Neural progenitor cell (in vitro differentiated cells): ENCODE measurements at regions not wholly inside any gene's neighbourhood (a gene's known extent, or its start where the extent isn't known, plus 50 kb on each side); places are given as distances from the start of the nearest gene placed in this dataset.

Experiments
- DNase-seq: peaks from one replicate; pipeline ENCODE4 v3.0.0-alpha.2; 2016; ENCODE audit warnings: low spot score
- H2AFZ ChIP-seq: fragments of 200-600 bp; sonication (generic); replicated peaks from 2 replicates; pipeline ENCODE4 v1.6.1; 2016; ENCODE audit warnings: antibody characterized with exemption
- H3F3A ChIP-seq: fragments of 200-600 bp; sonication (generic); 2 replicates; pipeline ENCODE4 v1.6.1; 2016; ENCODE audit warnings: antibody characterized with exemption, low read depth
- H3K27ac ChIP-seq: fragments of 200-600 bp; sonication (generic); 2 replicates; pipeline ENCODE4 v1.5.1; 2016; ENCODE audit warnings: mild to moderate bottlenecking
- H3K27me3 ChIP-seq: fragments of 200-600 bp; sonication (generic); 2 replicates; pipeline ENCODE4 v1.6.1; 2016; ENCODE audit warnings: mild to moderate bottlenecking, moderate library complexity
- H3K36me3 ChIP-seq: fragments of 200-600 bp; sonication (generic); 2 replicates; pipeline ENCODE4 v1.5.1; 2016
- H3K4me1 ChIP-seq: fragments of 200-600 bp; sonication (generic); 2 replicates; pipeline ENCODE4 v1.6.1; 2016; ENCODE audit warnings: mixed run types
- H3K4me2 ChIP-seq: fragments of 200-600 bp; sonication (generic); 2 replicates; pipeline ENCODE4 v1.6.1; 2016
- H3K4me3 ChIP-seq: fragments of 200-600 bp; sonication (generic); 2 replicates; pipeline ENCODE4 v1.5.1; 2016
- H3K79me2 ChIP-seq: fragments of 200-600 bp; sonication (generic); 2 replicates; pipeline ENCODE4 v1.6.1; 2016; ENCODE audit warnings: low read depth
- H3K9ac ChIP-seq: fragments of 200-600 bp; sonication (generic); 2 replicates; pipeline ENCODE4 v1.6.1; 2016
- H3K9me3 ChIP-seq: fragments of 200-600 bp; sonication (generic); 2 replicates; pipeline ENCODE4 v1.5.1; 2016; ENCODE audit warnings: low read depth
- H4K20me1 ChIP-seq: fragments of 200-600 bp; sonication (generic); 2 replicates; pipeline ENCODE4 v1.6.1; 2016; ENCODE audit warnings: low read depth
- H3K27ac Mint-ChIP-seq: 3 replicates; pipeline ENCODE4 v1.8.0; 2021; ENCODE audit warnings: mixed read lengths
- H3K27me3 Mint-ChIP-seq: 2 replicates; pipeline ENCODE4 v1.8.0; 2022; ENCODE audit warnings: low read depth, mild to moderate bottlenecking, inconsistent platforms, moderate library complexity, mixed read lengths; ENCODE audit not compliant: insufficient read depth
- H3K36me3 Mint-ChIP-seq: 3 replicates; pipeline ENCODE4 v1.8.0; 2021; ENCODE audit warnings: mixed read lengths
- H3K4me1 Mint-ChIP-seq: 3 replicates; pipeline ENCODE4 v1.8.0; 2021; ENCODE audit warnings: mixed read lengths
- H3K4me3 Mint-ChIP-seq: 3 replicates; pipeline ENCODE4 v1.8.0; 2021; ENCODE audit warnings: mild to moderate bottlenecking, moderate library complexity, mixed read lengths
- H3K9me3 Mint-ChIP-seq: 3 replicates; pipeline ENCODE4 v1.8.0; 2020; ENCODE audit warnings: mixed read lengths
- EZH2 ChIP-seq: fragments of 200-600 bp; sonication (generic); IDR thresholded peaks from 2 replicates; pipeline ENCODE4 v1.6.1; 2017; ENCODE audit warnings: antibody characterized with exemption, mild to moderate bottlenecking, moderate library complexity
- EZH2phosphoT487 ChIP-seq: fragments of 200-600 bp; sonication (generic); IDR thresholded peaks from 2 replicates; pipeline ENCODE4 v1.6.1; 2017; ENCODE audit warnings: antibody characterized with exemption
- TF ChIP-seq, protein P1 (sequence below): fragments of 200-600 bp; sonication (generic); IDR thresholded peaks from 2 replicates; pipeline ENCODE4 v1.5.1; 2017; ENCODE audit warnings: antibody characterized with exemption, mild to moderate bottlenecking

DNA sequence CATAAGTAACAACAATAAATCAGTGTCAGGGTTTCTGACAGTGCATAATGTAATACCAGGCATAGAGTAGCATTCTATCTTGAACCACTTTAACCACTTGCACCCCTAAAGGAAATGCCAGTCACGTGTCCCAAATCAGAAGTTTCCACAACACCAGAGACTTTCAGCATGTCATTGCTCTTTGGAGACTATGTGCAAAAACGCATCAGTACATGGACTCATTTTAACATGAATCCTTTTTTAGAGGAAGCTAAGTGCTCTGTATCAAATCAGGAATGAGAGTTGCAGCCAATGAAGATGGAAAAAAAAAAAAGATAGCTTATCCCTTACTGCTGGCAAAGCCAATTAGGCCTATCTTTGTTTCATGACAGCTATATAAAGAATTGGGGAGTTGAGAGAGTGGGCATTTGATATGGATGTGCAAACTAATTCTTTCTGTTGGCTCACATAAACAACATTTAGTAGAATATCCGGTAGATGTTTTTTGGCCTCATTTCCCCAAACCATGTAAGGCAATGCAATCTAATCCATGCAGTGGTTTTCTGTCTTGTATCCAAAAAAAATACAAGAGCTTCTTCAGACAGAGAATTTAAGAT lies 353.1 kb downstream of the IRS1 start:
- no peak overlapping the region for H3K27ac ChIP-seq
- H3K79me2 ChIP-seq, result no peaks in the 10 kb centered on the region
- H3K4me3 ChIP-seq, result no peak overlapping the region
- TF ChIP-seq EZH2phosphoT487 (no peak), EZH2 (no peak)
- TF ChIP-seq, protein P1, sequence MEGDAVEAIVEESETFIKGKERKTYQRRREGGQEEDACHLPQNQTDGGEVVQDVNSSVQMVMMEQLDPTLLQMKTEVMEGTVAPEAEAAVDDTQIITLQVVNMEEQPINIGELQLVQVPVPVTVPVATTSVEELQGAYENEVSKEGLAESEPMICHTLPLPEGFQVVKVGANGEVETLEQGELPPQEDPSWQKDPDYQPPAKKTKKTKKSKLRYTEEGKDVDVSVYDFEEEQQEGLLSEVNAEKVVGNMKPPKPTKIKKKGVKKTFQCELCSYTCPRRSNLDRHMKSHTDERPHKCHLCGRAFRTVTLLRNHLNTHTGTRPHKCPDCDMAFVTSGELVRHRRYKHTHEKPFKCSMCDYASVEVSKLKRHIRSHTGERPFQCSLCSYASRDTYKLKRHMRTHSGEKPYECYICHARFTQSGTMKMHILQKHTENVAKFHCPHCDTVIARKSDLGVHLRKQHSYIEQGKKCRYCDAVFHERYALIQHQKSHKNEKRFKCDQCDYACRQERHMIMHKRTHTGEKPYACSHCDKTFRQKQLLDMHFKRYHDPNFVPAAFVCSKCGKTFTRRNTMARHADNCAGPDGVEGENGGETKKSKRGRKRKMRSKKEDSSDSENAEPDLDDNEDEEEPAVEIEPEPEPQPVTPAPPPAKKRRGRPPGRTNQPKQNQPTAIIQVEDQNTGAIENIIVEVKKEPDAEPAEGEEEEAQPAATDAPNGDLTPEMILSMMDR, result no peak
- Mint-ChIP-seq H3K36me3 (no peaks in the 10 kb centered on the region), H3K4me3 (no peak overlapping the region), H3K9me3 (peaks cover 3% of the 10 kb centered on the region), H3K27ac (no peak overlapping the region), H3K27me3 (no peaks in the 10 kb centered on the region), H3K4me1 (no peaks in the 10 kb centered on the region)
- no peak overlapping the region for H2AFZ ChIP-seq
- no peaks in the 10 kb centered on the region for H3K27me3 ChIP-seq
- no peaks in the 10 kb centered on the region for H3K36me3 ChIP-seq
- H3K9ac ChIP-seq, result no peak overlapping the region
- no peaks in the 10 kb centered on the region for H3K9me3 ChIP-seq
- H3F3A ChIP-seq, result no peaks in the 10 kb centered on the region
- H4K20me1 ChIP-seq, result no peaks in the 10 kb centered on the region
- H3K4me2 ChIP-seq, result no peak overlapping the region
- H3K4me1 ChIP-seq, result no peaks in the 10 kb centered on the region
- DNase-seq, result no peak

DNA sequence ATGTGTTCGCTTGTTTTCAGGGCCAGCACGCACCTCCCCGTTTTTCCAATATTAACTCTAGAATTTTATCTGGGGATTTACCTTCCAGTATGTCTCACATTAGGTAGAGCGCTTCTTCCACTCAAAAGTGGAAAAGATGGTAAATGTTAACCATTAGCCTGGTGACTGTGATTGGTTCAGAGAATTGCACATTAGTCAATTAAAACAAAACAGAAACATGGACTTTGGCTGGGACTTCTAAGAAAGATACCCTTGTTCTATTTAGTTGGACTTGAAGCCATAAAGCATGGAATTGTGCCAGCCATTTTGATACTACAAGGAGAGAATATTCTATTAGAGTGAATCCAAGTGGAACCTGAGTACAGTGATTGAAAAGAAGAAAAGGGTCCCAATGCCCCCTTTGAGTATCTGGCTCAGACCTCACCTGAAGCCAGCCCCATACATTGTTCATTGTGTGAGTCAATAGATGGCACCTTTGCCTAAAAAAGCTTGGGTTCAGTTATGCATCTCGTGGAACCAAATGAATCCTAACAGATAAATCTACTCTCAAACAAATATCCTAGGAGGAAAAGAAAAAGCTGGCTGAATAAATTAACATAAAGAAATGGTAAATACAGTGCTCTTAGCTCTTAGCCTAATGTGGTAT lies 354.3 kb downstream of the IRS1 start:
- Mint-ChIP-seq H3K36me3 (no peaks in the 10 kb centered on the region), H3K27ac (no peak overlapping the region), H3K4me1 (no peaks in the 10 kb centered on the region), H3K4me3 (no peak overlapping the region), H3K9me3 (peaks cover 3% of the 10 kb centered on the region), H3K27me3 (no peaks in the 10 kb centered on the region)
- H4K20me1 ChIP-seq, result no peaks in the 10 kb centered on the region
- no peaks in the 10 kb centered on the region for H3F3A ChIP-seq
- H3K79me2 ChIP-seq, result no peaks in the 10 kb centered on the region
- H3K27me3 ChIP-seq, result no peaks in the 10 kb centered on the region
- no peaks in the 10 kb centered on the region for H3K9me3 ChIP-seq
- TF ChIP-seq EZH2phosphoT487 (no peak), EZH2 (no peak)
- TF ChIP-seq, protein P1, result no peak
- H3K4me2 ChIP-seq, result no peak overlapping the region
- no peak for DNase-seq
- no peaks in the 10 kb centered on the region for H3K36me3 ChIP-seq
- no peak overlapping the region for H3K27ac ChIP-seq
- H3K4me1 ChIP-seq, result no peaks in the 10 kb centered on the region
- no peak overlapping the region for H2AFZ ChIP-seq
- H3K4me3 ChIP-seq, result no peak overlapping the region
- H3K9ac ChIP-seq, result no peak overlapping the region

DNA sequence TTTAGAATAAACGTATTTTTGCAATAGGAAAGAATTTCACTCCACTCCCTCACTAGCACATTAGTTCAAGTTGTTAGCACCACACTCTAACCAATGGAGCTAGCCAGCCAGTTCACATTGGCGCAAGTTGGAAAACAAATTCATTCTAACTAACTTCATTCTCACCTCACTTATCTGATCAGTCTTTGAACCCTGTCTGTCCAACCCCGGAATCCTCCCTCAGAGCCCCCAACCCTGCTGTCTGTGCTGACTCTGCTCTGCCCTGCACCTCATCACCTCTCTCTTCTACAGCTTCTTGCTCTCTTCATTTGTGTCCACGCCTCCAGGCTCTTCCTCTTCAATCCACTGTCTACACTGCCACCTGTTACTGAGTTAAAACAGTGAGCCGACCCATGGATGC lies 356.5 kb downstream of the IRS1 start:
- Histone ChIP-seq H3K4me3 (no peak overlapping the region), H3F3A (no peaks in the 10 kb centered on the region), H3K79me2 (no peaks in the 10 kb centered on the region), H3K27me3 (no peaks in the 10 kb centered on the region), H4K20me1 (no peaks in the 10 kb centered on the region), H3K9me3 (no peaks in the 10 kb centered on the region), H3K36me3 (no peaks in the 10 kb centered on the region), H3K27ac (no peak overlapping the region), H3K4me2 (no peak overlapping the region), H2AFZ (no peak overlapping the region), H3K4me1 (no peaks in the 10 kb centered on the region), H3K9ac (no peak overlapping the region)
- Mint-ChIP-seq H3K27me3 (no peaks in the 10 kb centered on the region), H3K4me3 (no peak overlapping the region), H3K27ac (peak overlapping the region; percentile 13), H3K4me1 (no peaks in the 10 kb centered on the region), H3K9me3 (no peaks in the 10 kb centered on the region), H3K36me3 (no peaks in the 10 kb centered on the region)
- TF ChIP-seq EZH2, result no peak
- TF ChIP-seq, protein P1, result no peak
- no peak for TF ChIP-seq EZH2phosphoT487
- DNase-seq, result no peak
